ENCODE measurements at regions not wholly inside any gene's neighbourhood (a gene's known extent, or its start where the extent isn't known, plus 50 kb on each side); places are given as distances from the start of the nearest gene placed in this dataset.

DNA sequence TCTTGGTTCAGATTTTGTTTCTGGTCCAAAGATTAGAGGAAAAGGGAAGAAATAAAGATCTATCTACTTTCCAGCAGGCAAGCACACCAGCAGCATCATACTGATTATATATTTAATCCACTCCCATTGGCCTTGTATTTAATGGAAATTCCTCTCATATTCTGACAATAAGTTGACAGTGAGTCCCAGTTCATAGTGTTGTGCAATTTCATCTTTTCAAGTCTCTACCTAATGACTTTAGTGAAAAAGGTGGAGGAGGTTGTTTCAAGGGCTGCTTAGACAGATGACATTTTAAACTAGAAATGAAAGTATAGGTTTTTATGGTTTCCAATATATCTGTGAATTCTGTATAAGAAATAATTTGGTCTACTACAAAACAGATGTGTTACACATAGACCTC, 298.6 kb downstream of the PABPC4L start:
- no peaks in the 10 kb centered on the region for H3K27me3 Mint-ChIP-seq
- no peaks in the 10 kb centered on the region for H3K36me3 Mint-ChIP-seq (ENCODE audit: low read depth)
- ChIA-PET POLR2A (no interaction called here), CTCF (no interaction called here)
- no peak overlapping the region for H3K27ac Mint-ChIP-seq
- DNase-seq = no peak
- H3K4me3 Mint-ChIP-seq = no peak overlapping the region
- H3K9me3 Mint-ChIP-seq = peaks cover 4% of the 10 kb centered on the region
- no peaks in the 10 kb centered on the region for H3K4me1 Mint-ChIP-seq

DNA sequence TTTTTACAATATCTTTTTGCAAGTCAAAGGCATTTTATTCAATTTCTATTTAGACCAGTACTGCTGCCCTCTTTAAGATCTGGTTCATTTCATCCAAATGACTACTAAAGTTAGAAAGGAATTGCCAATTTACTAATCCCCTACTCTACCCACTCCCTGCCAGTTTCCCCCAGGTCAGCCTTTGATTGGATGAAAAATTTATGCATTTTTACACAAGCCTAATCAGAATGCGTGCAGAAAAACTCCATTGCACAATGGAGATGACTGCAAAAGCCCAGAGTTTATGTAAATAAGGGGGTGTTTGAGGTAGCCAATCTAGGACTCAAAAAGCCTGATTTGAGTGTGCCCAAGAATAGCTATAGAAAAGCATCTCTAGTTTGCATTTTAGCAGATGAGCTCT, 310.6 kb downstream of the PABPC4L start:
- Mint-ChIP-seq H3K36me3 (ENCODE audit: low read depth) (no peaks in the 10 kb centered on the region), H3K27ac (no peak overlapping the region), H3K9me3 (no peaks in the 10 kb centered on the region), H3K4me3 (no peak overlapping the region), H3K4me1 (no peaks in the 10 kb centered on the region), H3K27me3 (no peaks in the 10 kb centered on the region)
- CTCF ChIA-PET = no interaction called here
- POLR2A ChIA-PET = no interaction called here
- no peak for DNase-seq

DNA sequence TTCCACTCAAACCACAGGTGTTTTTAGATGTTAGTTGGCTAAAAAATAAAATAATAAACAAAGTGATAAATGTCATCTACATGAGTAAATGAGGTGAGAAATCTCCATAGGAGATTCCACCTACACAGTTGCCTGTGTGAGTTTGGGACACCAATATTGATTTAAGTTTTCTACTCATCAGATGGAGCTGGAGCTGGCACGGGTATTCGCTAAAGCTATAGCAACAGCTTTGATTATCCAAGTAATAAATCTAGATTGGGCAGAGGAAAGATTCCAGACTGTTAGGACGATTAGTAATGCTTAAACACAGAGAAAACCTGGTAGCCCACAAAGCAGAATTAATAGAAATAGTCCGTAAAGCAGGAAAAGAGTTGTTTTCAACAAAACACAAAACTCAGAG, 313.9 kb downstream of the PABPC4L start:
- Mint-ChIP-seq H3K27ac (no peak overlapping the region), H3K4me1 (no peaks in the 10 kb centered on the region), H3K4me3 (no peak overlapping the region), H3K9me3 (no peaks in the 10 kb centered on the region), H3K36me3 (ENCODE audit: low read depth) (no peaks in the 10 kb centered on the region), H3K27me3 (no peaks in the 10 kb centered on the region)
- no peak for DNase-seq
- ChIA-PET POLR2A (no interaction called here), CTCF (no interaction called here)

DNA sequence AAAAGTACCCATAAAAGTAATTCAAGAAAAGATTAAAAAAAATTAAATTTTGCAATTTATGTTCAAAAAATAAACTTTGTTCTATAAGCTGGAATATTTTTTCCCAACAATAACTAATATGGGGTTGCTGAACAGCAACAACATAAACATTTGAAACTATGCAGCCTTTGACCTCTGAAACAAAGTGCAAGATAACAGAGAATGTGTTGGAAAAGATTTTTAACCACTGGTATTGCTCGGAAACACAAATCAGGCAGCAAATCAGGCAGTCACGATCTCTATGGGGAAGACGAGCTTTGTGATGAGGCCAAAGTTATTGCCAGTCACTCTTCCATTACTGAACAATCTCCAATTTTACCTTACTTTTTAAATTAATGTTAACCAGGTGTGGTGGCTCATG, 332.1 kb downstream of the PABPC4L start:
- peaks cover 14% of the 10 kb centered on the region for H3K9me3 Mint-ChIP-seq
- POLR2A ChIA-PET = no interaction called here
- H3K4me3 Mint-ChIP-seq = no peak overlapping the region
- no peak for DNase-seq
- H3K27ac Mint-ChIP-seq = no peak overlapping the region
- CTCF ChIA-PET = no interaction called here
- no peaks in the 10 kb centered on the region for H3K27me3 Mint-ChIP-seq
- no peaks in the 10 kb centered on the region for H3K4me1 Mint-ChIP-seq
- no peaks in the 10 kb centered on the region for H3K36me3 Mint-ChIP-seq (ENCODE audit: low read depth)

DNA sequence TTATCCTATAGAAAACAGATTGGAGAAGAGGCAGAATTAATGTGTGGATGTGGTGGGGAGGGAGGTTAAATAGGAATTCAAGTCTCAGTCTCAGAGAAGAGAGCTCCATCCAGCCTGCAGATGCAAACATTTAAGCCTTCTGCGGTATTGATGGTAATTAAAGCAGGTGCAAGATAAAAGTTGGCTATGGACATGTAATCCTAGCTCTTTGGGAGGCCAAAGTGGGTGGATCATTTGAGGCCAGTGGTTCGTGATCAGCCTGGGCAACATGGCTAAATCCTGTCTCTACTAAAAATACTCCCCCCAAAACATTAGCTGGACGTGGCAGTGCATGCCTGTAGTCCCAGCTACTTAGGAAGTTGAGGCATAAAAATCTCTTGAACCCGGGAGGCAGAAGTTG, 332.7 kb downstream of the PABPC4L start:
- Mint-ChIP-seq H3K4me3 (no peak overlapping the region), H3K27me3 (no peaks in the 10 kb centered on the region), H3K36me3 (ENCODE audit: low read depth) (no peaks in the 10 kb centered on the region), H3K9me3 (peaks cover 9% of the 10 kb centered on the region), H3K27ac (no peak overlapping the region), H3K4me1 (no peaks in the 10 kb centered on the region)
- POLR2A ChIA-PET = no interaction called here
- CTCF ChIA-PET = no interaction called here
- no peak for DNase-seq

DNA sequence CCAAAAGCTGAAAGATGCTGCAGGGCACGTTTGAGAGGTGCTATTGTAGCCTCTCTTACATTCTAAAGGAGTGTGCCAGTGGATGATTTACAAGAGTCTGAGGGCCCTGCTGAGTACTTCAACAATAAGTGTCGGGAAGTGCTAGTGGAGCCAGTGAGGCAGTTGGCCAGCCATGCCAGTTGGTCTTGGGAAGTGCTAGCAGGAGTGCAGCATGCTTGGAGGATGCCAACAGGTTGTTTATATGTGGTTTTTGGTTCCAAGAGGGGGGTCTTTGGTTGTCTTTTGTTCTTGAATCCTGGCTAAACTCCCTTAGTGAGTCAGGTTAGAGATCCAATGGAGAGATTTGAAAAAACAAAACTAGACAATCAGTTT, 335.3 kb downstream of the PABPC4L start:
- H3K4me1 Mint-ChIP-seq = no peaks in the 10 kb centered on the region
- CTCF ChIA-PET = no interaction called here
- POLR2A ChIA-PET = no interaction called here

DNA sequence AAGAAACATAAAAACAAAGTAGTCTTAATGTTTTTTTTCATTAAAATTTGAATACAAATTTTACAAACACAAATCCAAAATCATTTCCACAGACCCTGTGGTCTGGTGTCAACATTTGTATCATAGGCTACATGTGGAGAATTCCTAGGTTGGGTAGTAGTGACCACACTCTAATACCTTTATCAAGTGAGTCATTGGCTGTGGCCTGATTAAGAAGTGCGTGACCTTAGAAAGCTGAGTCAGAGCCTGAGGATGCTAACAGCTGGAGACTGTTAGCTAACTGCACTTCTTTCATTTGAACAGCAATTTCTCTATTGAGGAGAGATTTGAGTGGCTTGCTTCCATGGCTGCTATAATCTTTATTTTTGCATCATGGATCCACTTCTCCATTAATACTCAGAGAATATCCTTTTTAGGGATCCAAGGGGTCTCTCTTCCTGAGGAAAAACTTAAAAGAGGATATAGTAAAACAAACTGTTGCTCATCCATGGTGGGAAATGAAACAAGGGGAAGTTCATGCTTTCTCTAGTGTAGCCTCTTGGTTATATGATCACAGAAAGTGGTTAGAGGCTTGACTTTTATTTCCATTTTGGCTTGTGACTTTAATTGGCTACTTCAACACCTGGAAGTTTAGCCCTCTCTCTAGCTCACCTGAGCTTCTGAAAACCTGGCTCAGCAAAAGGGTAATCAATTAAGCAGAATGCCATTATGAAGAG, 335.8 kb downstream of the PABPC4L start:
- DNase-seq = no peak
- CTCF ChIA-PET = no interaction called here
- no peak overlapping the region for H3K27ac Mint-ChIP-seq

More for the DNA sequence above, 335.3 kb downstream of the PABPC4L start:
- Mint-ChIP-seq H3K9me3 (peaks cover 6% of the 10 kb centered on the region), H3K36me3 (ENCODE audit: low read depth) (no peaks in the 10 kb centered on the region), H3K4me3 (no peak overlapping the region), H3K27ac (no peak overlapping the region), H3K27me3 (no peaks in the 10 kb centered on the region)
- no peak for DNase-seq

DNA sequence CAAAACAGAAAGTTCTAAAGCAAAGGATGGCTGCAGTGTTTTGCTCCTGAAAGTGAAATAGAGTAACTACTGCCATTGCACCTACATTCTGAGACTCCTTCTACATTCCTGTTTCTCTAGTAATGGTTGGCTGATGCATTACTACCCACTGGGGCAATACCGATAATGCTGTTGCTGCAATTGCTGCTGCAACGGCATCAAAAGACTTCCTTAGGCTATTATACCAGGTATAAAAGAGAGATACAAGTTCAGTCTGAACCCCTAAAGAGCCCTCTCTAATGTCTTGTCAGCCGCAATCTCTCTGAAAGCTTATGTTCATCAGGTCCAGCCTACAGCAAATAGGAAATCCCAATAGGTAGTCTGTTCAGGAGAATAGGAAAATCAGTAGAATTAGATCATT, 338.4 kb downstream of the PABPC4L start:
- H3K36me3 Mint-ChIP-seq (ENCODE audit: low read depth) = no peaks in the 10 kb centered on the region
- POLR2A ChIA-PET = no interaction called here
- H3K4me3 Mint-ChIP-seq = no peak overlapping the region
- H3K27me3 Mint-ChIP-seq = no peaks in the 10 kb centered on the region
- CTCF ChIA-PET = no interaction called here
- H3K9me3 Mint-ChIP-seq = no peaks in the 10 kb centered on the region
- no peak overlapping the region for H3K27ac Mint-ChIP-seq
- no peak for DNase-seq
- H3K4me1 Mint-ChIP-seq = no peaks in the 10 kb centered on the region

More for the DNA sequence above, 335.8 kb downstream of the PABPC4L start:
- POLR2A ChIA-PET = no interaction called here
- H3K27me3 Mint-ChIP-seq = no peaks in the 10 kb centered on the region
- H3K36me3 Mint-ChIP-seq (ENCODE audit: low read depth) = no peaks in the 10 kb centered on the region
- no peaks in the 10 kb centered on the region for H3K4me1 Mint-ChIP-seq
- peaks cover 4% of the 10 kb centered on the region for H3K9me3 Mint-ChIP-seq
- H3K4me3 Mint-ChIP-seq = no peak overlapping the region

DNA sequence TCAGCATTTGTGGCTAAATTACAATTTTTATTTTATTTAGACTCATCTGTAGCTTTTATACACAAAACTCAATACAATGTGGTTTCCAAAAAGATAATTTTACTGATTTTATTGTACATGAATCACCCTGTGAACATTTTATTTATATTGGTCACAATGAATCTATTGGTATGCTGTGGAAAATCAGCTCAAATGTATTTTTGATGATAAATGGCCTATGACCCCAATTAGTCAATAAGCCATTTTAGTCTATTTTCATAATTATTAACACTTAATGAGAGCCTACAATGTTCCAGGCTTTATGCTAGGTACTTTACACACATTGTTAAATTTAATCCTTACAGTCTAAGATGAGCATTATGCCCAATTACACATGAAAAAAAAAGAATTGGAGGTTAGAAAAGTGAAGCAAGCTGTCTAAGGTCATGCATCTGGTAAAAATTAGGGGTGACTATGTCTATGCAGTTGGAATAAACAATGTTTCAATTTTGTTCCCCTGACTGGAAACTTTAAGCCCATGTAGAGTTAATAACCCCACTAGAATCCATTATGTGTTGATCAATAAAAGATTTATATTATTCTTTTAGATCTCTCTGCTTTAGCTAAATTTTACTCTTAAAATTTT, 344.7 kb downstream of the PABPC4L start:
- H3K4me3 Mint-ChIP-seq = no peak overlapping the region
- peaks cover 2% of the 10 kb centered on the region for H3K9me3 Mint-ChIP-seq
- H3K4me1 Mint-ChIP-seq = no peaks in the 10 kb centered on the region
- POLR2A ChIA-PET = no interaction called here
- H3K27ac Mint-ChIP-seq = no peak overlapping the region
- CTCF ChIA-PET = no interaction called here
- H3K27me3 Mint-ChIP-seq = no peaks in the 10 kb centered on the region
- DNase-seq = no peak
- no peaks in the 10 kb centered on the region for H3K36me3 Mint-ChIP-seq (ENCODE audit: low read depth)

DNA sequence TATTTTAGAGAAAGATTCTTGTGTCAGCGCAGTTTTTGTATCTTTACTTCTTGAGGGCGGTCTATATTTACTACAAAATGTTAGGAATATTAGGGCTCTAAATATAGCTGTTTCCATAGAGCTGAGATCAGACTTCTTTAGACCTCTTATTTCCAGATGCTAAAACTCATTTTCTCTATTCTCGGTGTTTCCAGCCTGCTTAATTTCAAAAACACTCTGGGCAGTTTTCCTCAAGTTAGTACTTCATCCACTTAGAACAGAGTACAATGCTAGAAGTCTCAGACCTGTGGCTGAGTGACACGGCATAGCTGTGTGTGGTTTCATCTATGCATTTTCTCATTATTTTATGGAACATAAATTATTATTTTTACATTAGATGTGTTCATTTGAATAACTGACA, 346.6 kb downstream of the PABPC4L start:
- ChIA-PET POLR2A (no interaction called here), CTCF (no interaction called here)
- Mint-ChIP-seq H3K4me3 (no peak overlapping the region), H3K27ac (no peak overlapping the region), H3K27me3 (no peaks in the 10 kb centered on the region), H3K9me3 (peaks cover 2% of the 10 kb centered on the region), H3K4me1 (no peaks in the 10 kb centered on the region), H3K36me3 (ENCODE audit: low read depth) (no peaks in the 10 kb centered on the region)
- DNase-seq = no peak

DNA sequence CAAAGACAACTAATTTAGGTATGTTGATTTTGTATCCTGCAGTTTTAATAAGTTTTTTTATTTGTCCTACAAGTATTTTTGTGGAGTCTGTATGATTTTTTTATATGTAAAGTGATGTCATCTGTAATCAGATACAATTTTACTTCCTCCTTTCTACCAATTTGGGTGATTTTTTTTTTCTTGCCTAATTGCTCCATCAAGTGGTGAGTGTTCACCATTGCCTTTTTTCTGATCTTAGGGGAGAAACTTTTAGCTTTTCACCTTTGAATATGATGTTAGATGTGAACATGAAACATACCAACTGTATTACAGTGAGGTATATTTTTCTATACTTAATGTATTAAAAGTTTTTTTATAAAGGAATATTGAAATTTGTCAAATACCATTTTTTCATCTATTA, 362.3 kb downstream of the PABPC4L start:
- POLR2A ChIA-PET = no interaction called here
- no peaks in the 10 kb centered on the region for H3K27me3 Mint-ChIP-seq
- CTCF ChIA-PET = no interaction called here

DNA sequence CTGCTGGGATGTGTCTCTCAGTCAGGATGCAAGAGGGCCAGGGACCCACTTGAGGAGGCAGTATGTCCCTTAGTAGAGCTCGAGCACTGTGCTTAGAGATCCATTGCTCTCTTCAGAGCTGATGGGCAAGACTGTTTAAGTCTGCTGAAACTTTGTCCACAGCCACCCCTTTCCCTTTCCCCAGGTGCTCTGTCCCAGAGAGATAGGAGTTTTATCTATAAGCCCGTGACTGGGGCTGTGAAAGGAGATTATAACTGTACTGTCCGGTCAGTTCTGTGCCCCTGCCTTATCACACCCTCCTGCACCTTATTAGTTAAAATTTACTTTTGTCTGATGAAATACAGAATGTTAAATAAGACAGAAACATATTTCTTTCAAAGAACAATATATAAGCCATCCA, 378.4 kb downstream of the PABPC4L start:
- CTCF ChIA-PET = no interaction called here
- POLR2A ChIA-PET = no interaction called here
- DNase-seq = no peak
- Mint-ChIP-seq H3K4me1 (no peaks in the 10 kb centered on the region), H3K36me3 (ENCODE audit: low read depth) (no peaks in the 10 kb centered on the region), H3K27ac (no peak overlapping the region), H3K9me3 (peaks cover 13% of the 10 kb centered on the region), H3K27me3 (no peaks in the 10 kb centered on the region), H3K4me3 (no peak overlapping the region)

More for the DNA sequence above, 362.3 kb downstream of the PABPC4L start:
- DNase-seq = no peak
- no peaks in the 10 kb centered on the region for H3K36me3 Mint-ChIP-seq (ENCODE audit: low read depth)
- no peaks in the 10 kb centered on the region for H3K4me1 Mint-ChIP-seq
- no peak overlapping the region for H3K27ac Mint-ChIP-seq
- H3K9me3 Mint-ChIP-seq = peaks cover 25% of the 10 kb centered on the region
- no peak overlapping the region for H3K4me3 Mint-ChIP-seq

DNA sequence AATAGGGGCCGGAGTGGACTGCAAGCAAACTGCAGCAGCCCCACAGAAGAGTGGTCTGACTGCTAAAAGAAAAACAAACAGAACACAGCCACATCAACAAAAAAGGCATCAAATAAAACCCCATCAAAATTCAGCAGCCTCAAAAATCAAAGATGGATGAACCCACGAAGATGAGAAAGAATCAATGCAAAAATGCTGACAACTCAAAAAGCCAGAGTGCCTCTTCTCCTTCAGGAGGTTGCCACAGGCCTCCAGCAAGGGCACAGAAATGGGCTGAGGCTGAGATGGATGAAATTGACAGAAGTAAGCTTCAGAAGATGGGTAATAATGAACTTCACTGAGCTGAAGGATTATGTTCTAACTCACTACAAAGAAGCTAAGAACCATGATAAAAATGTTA, 388.6 kb downstream of the PABPC4L start:
- Mint-ChIP-seq H3K4me3 (no peak overlapping the region), H3K9me3 (peaks cover 4% of the 10 kb centered on the region), H3K4me1 (no peaks in the 10 kb centered on the region), H3K36me3 (ENCODE audit: low read depth) (no peaks in the 10 kb centered on the region), H3K27ac (no peak overlapping the region), H3K27me3 (no peaks in the 10 kb centered on the region)
- ChIA-PET POLR2A (no interaction called here), CTCF (no interaction called here)
- no peak for DNase-seq

DNA sequence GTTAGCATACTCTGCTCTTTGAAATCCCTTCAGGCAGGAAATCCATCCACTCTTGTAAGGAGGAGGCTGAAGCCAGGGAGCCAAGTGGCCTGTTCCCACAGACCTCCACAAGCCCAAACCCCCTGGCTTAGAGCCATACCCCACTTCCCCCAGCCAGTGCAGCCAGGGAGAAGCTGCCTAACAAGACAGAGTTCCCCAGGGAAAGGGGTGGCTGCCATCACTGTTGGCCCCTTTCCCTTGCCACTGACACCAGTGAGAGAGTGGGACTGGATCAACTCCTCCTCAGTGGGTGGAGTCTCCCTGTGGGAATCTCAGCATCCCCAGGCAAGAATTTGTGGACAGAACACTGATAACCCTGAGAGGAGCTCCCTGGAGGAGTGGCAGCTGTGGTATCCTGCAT, 389.4 kb downstream of the PABPC4L start:
- no peaks in the 10 kb centered on the region for H3K27me3 Mint-ChIP-seq
- no peak overlapping the region for H3K4me3 Mint-ChIP-seq
- H3K36me3 Mint-ChIP-seq (ENCODE audit: low read depth) = no peaks in the 10 kb centered on the region
- DNase-seq = no peak
- CTCF ChIA-PET = no interaction called here
- POLR2A ChIA-PET = no interaction called here
- H3K4me1 Mint-ChIP-seq = no peaks in the 10 kb centered on the region
- H3K27ac Mint-ChIP-seq = no peak overlapping the region
- H3K9me3 Mint-ChIP-seq = peaks cover under 1% of the 10 kb centered on the region

Data from activated CD4-positive, alpha-beta memory T cell treated with anti-CD3 and anti-CD28 coated beads, Interleukin-2, amount 10 ng/mL, durations not matched to agents 7 days and 5 days (primary cell).